H9 (cell line): ENCODE measurements at regions not wholly inside any gene's neighbourhood (a gene's known extent, or its start where the extent isn't known, plus 50 kb on each side); places are given as distances from the start of the nearest gene placed in this dataset.

Experiments used
- DNase-seq: peaks from one replicate; pipeline ENCODE4 v3.0.0-alpha.2; 2017
- H2AFZ ChIP-seq: one replicate; pipeline ENCODE4 v1.6.1; 2013; ENCODE audit warnings: mild to moderate bottlenecking, low read length, control low read depth, moderate library complexity
- H2AK5ac ChIP-seq: 2 replicates; pipeline ENCODE4 v1.6.1; 2013; ENCODE audit warnings: low read length, control low read depth, mixed read lengths; ENCODE audit not compliant: insufficient read length
- H2BK120ac ChIP-seq: one replicate; pipeline ENCODE4 v1.6.1; 2013; ENCODE audit warnings: low read depth, mild to moderate bottlenecking, low read length, control low read depth, inconsistent platforms; ENCODE audit not compliant: poor library complexity, severe bottlenecking
- H2BK12ac ChIP-seq: 2 replicates; pipeline ENCODE4 v1.6.1; 2013; ENCODE audit warnings: low read length, control low read depth, mixed read lengths, low read depth; ENCODE audit not compliant: insufficient read length
- H2BK15ac ChIP-seq: 2 replicates; pipeline ENCODE4 v1.6.1; 2013; ENCODE audit warnings: low read depth, low read length, control low read depth
- H2BK20ac ChIP-seq: one replicate; pipeline ENCODE4 v1.6.1; 2013; ENCODE audit warnings: low read depth, mild to moderate bottlenecking, low read length, control low read depth, inconsistent platforms; ENCODE audit not compliant: poor library complexity, severe bottlenecking
- H2BK5ac ChIP-seq: 2 replicates; pipeline ENCODE4 v1.6.1; 2013; ENCODE audit warnings: low read length, control low read depth, mixed read lengths; ENCODE audit not compliant: insufficient read length
- H3K14ac ChIP-seq: 2 replicates; pipeline ENCODE4 v1.6.1; 2013; ENCODE audit warnings: low read length, control low read depth; ENCODE audit not compliant: insufficient read depth
- H3K18ac ChIP-seq: 2 replicates; pipeline ENCODE4 v1.6.1; 2013; ENCODE audit warnings: low read depth, mild to moderate bottlenecking, mixed read lengths, low read length, control low read depth; ENCODE audit not compliant: insufficient read length
- H3K23ac ChIP-seq: 2 replicates; pipeline ENCODE4 v1.6.1; 2013; ENCODE audit warnings: low read length, control low read depth, mixed read lengths, low read depth; ENCODE audit not compliant: insufficient read length
- H3K23me2 ChIP-seq: 2 replicates; pipeline ENCODE4 v1.6.1; 2013; ENCODE audit warnings: low read depth, mild to moderate bottlenecking, mixed read lengths, low read length, control low read depth; ENCODE audit not compliant: insufficient read length, poor library complexity, severe bottlenecking
- H3K27ac ChIP-seq: 2 replicates; pipeline ENCODE4 v1.5.1; 2013; ENCODE audit warnings: low read length, control low read depth, mixed read lengths, low read depth; ENCODE audit not compliant: insufficient read length
- H3K27me3 ChIP-seq: 2 replicates; pipeline ENCODE4 v1.6.1; 2013; ENCODE audit warnings: low read length, control low read depth, inconsistent platforms; ENCODE audit not compliant: insufficient read depth
- H3K4ac ChIP-seq: 2 replicates; pipeline ENCODE4 v1.6.1; 2013; ENCODE audit warnings: low read depth, mild to moderate bottlenecking, control low read depth, inconsistent platforms, low read length, moderate library complexity
- H3K4me1 ChIP-seq: 2 replicates; pipeline ENCODE4 v1.6.1; 2013; ENCODE audit warnings: low read length, control low read depth, inconsistent platforms; ENCODE audit not compliant: insufficient read depth
- H3K4me2 ChIP-seq: 2 replicates; pipeline ENCODE4 v1.6.1; 2013; ENCODE audit warnings: low read length, control low read depth, mixed read lengths; ENCODE audit not compliant: insufficient read length, insufficient read depth
- H3K56ac ChIP-seq: 2 replicates; pipeline ENCODE4 v1.6.1; 2013; ENCODE audit warnings: low read depth, mild to moderate bottlenecking, mixed read lengths, low read length, control low read depth; ENCODE audit not compliant: insufficient read length
- H3K79me1 ChIP-seq: 2 replicates; pipeline ENCODE4 v1.6.1; 2013; ENCODE audit warnings: low read depth, mild to moderate bottlenecking, moderate library complexity, low read length, control low read depth, inconsistent platforms; ENCODE audit not compliant: insufficient read depth, poor library complexity, severe bottlenecking
- H3K79me2 ChIP-seq: 2 replicates; pipeline ENCODE4 v1.6.1; 2013; ENCODE audit warnings: low read length, control low read depth, inconsistent platforms; ENCODE audit not compliant: insufficient read depth
- H3K9ac ChIP-seq: 2 replicates; pipeline ENCODE4 v1.6.1; 2013; ENCODE audit warnings: low read length, control low read depth, mixed read lengths; ENCODE audit not compliant: insufficient read length; ENCODE audit errors: extremely low read depth
- H3K9me3 ChIP-seq: one replicate; pipeline ENCODE4 v1.6.1; 2013; ENCODE audit warnings: low read depth, low read length, inconsistent platforms; ENCODE audit not compliant: control insufficient read depth
- H3T11ph ChIP-seq: one replicate; pipeline ENCODE4 v1.6.1; 2013; ENCODE audit warnings: mild to moderate bottlenecking, low read length, control low read depth, inconsistent platforms
- H4K20me1 ChIP-seq: one replicate; pipeline ENCODE4 v1.6.1; 2013; ENCODE audit not compliant: control insufficient read depth, insufficient read length, insufficient read depth
- H4K5ac ChIP-seq: 2 replicates; pipeline ENCODE4 v1.6.1; 2013; ENCODE audit warnings: low read depth, mild to moderate bottlenecking, mixed read lengths, low read length, control low read depth; ENCODE audit not compliant: insufficient read length
- H4K8ac ChIP-seq: replicated peaks from 2 replicates; pipeline ENCODE4 v1.6.1; 2013; ENCODE audit warnings: low read length, control low read depth, mixed read lengths, low read depth; ENCODE audit not compliant: insufficient read length
- H4K91ac ChIP-seq: 2 replicates; pipeline ENCODE4 v1.6.1; 2013; ENCODE audit warnings: low read depth, mild to moderate bottlenecking, moderate library complexity, mixed read lengths, low read length, control low read depth; ENCODE audit not compliant: insufficient read length
- H3K27ac Mint-ChIP-seq, 3 experiments: 2 replicates in 2 of 3; 3 replicates in 1 of 3; pipeline ENCODE4 v1.8.0; 2020 to 2021; ENCODE audit warnings: mixed read lengths in 3 of 3, mild to moderate bottlenecking in 1 of 3, moderate library complexity in 1 of 3
- H3K27me3 Mint-ChIP-seq: 2 replicates; pipeline ENCODE4 v1.8.0; 2021; ENCODE audit warnings: low read depth, mild to moderate bottlenecking, moderate library complexity, mixed read lengths
- H3K36me3 Mint-ChIP-seq, 3 experiments: 2 replicates in 2 of 3; 3 replicates in 1 of 3; pipeline ENCODE4 v1.8.0; 2020 to 2021; ENCODE audit warnings: low read depth in 3 of 3, mixed read lengths in 3 of 3; ENCODE audit not compliant: insufficient read depth in 1 of 3
- H3K4me1 Mint-ChIP-seq, 2 experiments: 2 replicates each; pipeline ENCODE4 v1.8.0; 2020; ENCODE audit warnings: mixed read lengths in 2 of 2
- H3K4me3 Mint-ChIP-seq, 2 experiments: 2 replicates in 1 of 2; 3 replicates in 1 of 2; pipeline ENCODE4 v1.8.0; 2020 to 2021; ENCODE audit warnings: mild to moderate bottlenecking in 2 of 2, mixed read lengths in 2 of 2, moderate library complexity in 1 of 2
- H3K9me3 Mint-ChIP-seq, 2 experiments: 2 replicates in 1 of 2; 3 replicates in 1 of 2; pipeline ENCODE4 v1.8.0; 2020; ENCODE audit warnings: mild to moderate bottlenecking in 2 of 2, mixed read lengths in 2 of 2, moderate library complexity in 1 of 2
- WGBS: extraction: QIAGEN DNeasy Blood & Tissue Kit; methylation state at CpG from one replicate; pipeline ENCODE4 v1.1.7; 2013; ENCODE audit warnings: missing lambda C conversion rate, low lambda C conversion rate, mixed read lengths; ENCODE audit not compliant: insufficient read length; ENCODE audit errors: extremely low coverage; 5-methylcytosine and 5-hydroxymethylcytosine counted together
- TF ChIP-seq, protein P1 (sequence below): fragments of 200-600 bp; sonication (generic); conservative IDR thresholded peaks from 3 replicates; pipeline ENCODE4 v1.8.0; 2021; ENCODE audit warnings: antibody characterized with exemption, mild to moderate bottlenecking

DNA sequence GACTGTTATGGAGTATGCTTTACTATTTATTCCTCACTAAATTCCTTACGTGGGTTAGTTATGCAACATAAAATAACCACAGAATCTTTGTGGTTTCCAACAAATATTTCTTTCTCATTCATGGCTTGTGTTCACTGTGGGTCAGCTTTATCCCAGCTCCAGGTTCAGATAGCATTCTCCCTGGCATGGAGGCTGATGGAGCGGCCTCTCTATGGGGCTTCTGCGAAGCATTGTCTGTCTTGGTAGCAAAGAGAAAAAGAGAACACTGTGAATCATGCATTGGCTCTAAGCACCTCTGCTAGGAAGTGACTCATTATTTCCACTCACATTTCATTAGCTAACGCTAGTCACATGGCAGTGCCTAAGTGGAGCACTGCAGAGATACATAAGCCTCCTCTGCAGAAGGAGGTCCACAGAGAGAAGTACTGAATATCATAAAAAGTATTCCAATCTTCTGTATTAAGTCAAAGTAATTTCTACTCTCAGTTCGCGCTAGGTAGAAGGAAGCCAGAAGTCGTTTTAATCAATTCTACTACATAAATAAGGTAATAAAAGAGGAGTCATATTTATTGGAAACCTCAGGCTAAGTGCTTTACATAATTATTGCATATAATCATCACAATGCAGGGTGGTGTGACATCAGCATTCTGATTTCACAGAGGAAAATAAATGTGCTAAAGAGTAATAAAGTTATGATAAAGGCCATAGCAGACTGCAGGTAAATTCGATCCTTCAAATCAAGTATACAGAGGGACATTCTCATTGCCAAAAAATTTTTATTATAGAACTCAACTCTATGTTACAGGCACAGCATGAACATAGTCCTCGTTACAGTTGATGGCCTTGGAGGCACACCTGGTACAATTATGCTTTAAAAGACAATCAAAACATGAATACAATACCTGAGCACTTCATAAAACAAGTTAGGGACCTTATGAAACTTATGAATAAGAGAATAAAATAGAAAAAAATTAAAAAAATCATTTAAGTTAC, 531.1 kb downstream of the CETN3 start:
- TF ChIP-seq, protein P1, sequence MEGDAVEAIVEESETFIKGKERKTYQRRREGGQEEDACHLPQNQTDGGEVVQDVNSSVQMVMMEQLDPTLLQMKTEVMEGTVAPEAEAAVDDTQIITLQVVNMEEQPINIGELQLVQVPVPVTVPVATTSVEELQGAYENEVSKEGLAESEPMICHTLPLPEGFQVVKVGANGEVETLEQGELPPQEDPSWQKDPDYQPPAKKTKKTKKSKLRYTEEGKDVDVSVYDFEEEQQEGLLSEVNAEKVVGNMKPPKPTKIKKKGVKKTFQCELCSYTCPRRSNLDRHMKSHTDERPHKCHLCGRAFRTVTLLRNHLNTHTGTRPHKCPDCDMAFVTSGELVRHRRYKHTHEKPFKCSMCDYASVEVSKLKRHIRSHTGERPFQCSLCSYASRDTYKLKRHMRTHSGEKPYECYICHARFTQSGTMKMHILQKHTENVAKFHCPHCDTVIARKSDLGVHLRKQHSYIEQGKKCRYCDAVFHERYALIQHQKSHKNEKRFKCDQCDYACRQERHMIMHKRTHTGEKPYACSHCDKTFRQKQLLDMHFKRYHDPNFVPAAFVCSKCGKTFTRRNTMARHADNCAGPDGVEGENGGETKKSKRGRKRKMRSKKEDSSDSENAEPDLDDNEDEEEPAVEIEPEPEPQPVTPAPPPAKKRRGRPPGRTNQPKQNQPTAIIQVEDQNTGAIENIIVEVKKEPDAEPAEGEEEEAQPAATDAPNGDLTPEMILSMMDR, result no peak
- H3K14ac ChIP-seq, result no peak overlapping the region
- Mint-ChIP-seq H3K27me3 (no peaks in the 10 kb centered on the region), H3K36me3 (no peaks in the 10 kb centered on the region), H3K9me3 (no peaks in the 10 kb centered on the region), H3K27ac (peak overlapping the region in 1 of 3 experiments; percentile 13; a peak in 1 of 7 replicates), H3K4me3 (no peak overlapping the region), H3K4me1 (peaks cover 3 to 4% of the 10 kb centered on the region in 2 experiments; a peak in 1 of 4 replicates)
- H3K27me3 ChIP-seq, result no peaks in the 10 kb centered on the region
- no peak overlapping the region for H3K9ac ChIP-seq
- H3K79me1 ChIP-seq, result no peaks in the 10 kb centered on the region
- H4K8ac ChIP-seq, result no peak overlapping the region
- H3K4me1 ChIP-seq, result no peaks in the 10 kb centered on the region; the same call in 1 of the 2 replicates
- WGBS, result no CpG with 5 or more reads among the region's 9 CpGs
- H2AK5ac ChIP-seq, result no peak overlapping the region
- H2BK120ac ChIP-seq, result no peak overlapping the region
- H4K91ac ChIP-seq, result no peak overlapping the region
- H3T11ph ChIP-seq, result no peak overlapping the region
- H2AFZ ChIP-seq, result no peak overlapping the region
- H2BK5ac ChIP-seq, result no peak overlapping the region
- no peak overlapping the region for H2BK15ac ChIP-seq
- no peaks in the 10 kb centered on the region for H3K9me3 ChIP-seq
- H2BK20ac ChIP-seq, result no peak overlapping the region
- peak overlapping the region; percentile 30 for H4K5ac ChIP-seq
- H3K4me2 ChIP-seq, result no peak overlapping the region
- H3K23me2 ChIP-seq, result no peaks in the 10 kb centered on the region
- H3K56ac ChIP-seq, result no peak overlapping the region
- H3K23ac ChIP-seq, result no peak overlapping the region
- DNase-seq, result no peak
- no peak overlapping the region for H3K18ac ChIP-seq
- H2BK12ac ChIP-seq, result no peak overlapping the region
- H3K4ac ChIP-seq, result no peak overlapping the region
- H4K20me1 ChIP-seq, result no peaks in the 10 kb centered on the region
- no peaks in the 10 kb centered on the region for H3K79me2 ChIP-seq
- no peak overlapping the region for H3K27ac ChIP-seq
